ENCODE measurements at regions not wholly inside any gene's neighbourhood (a gene's known extent, or its start where the extent isn't known, plus 50 kb on each side); places are given as distances from the start of the nearest gene placed in this dataset.

DNA sequence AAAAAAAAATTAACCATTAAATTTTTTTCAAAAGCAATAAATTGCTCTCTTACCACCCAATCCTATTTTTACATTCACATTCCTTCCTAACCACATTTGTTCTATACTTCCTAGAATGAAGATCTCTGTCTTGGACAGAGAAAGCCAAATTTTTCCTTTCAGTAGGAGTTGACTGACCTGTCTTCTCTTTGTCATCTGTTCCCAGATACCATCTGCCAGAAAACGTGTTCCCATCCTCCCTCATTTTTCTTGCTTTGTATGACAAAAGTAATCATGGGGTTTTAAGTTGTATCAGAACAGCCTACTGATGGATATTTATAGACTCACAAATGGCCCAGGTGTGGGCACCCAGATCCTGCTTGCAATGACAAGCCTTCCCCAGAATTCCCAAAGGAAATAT is 182.1 kb downstream of the CYP26B1 start:
- TF ChIP-seq EP300 (IDR thresholded peaks at IDR 0.05; ENCODE audit: borderline replicate concordance in 1 of 2, low read depth in 1 of 2, low read length in 1 of 2) (no peak), POLR2AphosphoS5 (IDR thresholded peaks at IDR 0.05; ENCODE audit: low read depth, low read length) (no peak), GATA2 (CRISPR knock-in tag; IDR thresholded peaks at IDR 0.05) (no peak), TAF1 (IDR thresholded peaks at IDR 0.05; ENCODE audit: borderline replicate concordance, low read depth, low read length) (no peak), YY1 (IDR thresholded peaks at IDR 0.05; ENCODE audit: low read depth) (no peak), CHD2 (IDR thresholded peaks at IDR 0.05; ENCODE audit: low read length, partially characterized antibody) (no peak), EZH2phosphoT487 (IDR thresholded peaks at IDR 0.05; ENCODE audit: borderline replicate concordance, low read depth) (no peak), MEF2A (IDR thresholded peaks at IDR 0.05; ENCODE audit: borderline replicate concordance, low read depth) (no peak), NFIC (IDR thresholded peaks at IDR 0.05; ENCODE audit: borderline replicate concordance) (no peak), FOXM1 (IDR thresholded peaks at IDR 0.05; ENCODE audit: low read depth) (no peak)
- TF ChIP-seq, protein P1, sequence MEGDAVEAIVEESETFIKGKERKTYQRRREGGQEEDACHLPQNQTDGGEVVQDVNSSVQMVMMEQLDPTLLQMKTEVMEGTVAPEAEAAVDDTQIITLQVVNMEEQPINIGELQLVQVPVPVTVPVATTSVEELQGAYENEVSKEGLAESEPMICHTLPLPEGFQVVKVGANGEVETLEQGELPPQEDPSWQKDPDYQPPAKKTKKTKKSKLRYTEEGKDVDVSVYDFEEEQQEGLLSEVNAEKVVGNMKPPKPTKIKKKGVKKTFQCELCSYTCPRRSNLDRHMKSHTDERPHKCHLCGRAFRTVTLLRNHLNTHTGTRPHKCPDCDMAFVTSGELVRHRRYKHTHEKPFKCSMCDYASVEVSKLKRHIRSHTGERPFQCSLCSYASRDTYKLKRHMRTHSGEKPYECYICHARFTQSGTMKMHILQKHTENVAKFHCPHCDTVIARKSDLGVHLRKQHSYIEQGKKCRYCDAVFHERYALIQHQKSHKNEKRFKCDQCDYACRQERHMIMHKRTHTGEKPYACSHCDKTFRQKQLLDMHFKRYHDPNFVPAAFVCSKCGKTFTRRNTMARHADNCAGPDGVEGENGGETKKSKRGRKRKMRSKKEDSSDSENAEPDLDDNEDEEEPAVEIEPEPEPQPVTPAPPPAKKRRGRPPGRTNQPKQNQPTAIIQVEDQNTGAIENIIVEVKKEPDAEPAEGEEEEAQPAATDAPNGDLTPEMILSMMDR (IDR thresholded peaks at IDR 0.05), result no peak
- TF ChIP-seq, protein P2, sequence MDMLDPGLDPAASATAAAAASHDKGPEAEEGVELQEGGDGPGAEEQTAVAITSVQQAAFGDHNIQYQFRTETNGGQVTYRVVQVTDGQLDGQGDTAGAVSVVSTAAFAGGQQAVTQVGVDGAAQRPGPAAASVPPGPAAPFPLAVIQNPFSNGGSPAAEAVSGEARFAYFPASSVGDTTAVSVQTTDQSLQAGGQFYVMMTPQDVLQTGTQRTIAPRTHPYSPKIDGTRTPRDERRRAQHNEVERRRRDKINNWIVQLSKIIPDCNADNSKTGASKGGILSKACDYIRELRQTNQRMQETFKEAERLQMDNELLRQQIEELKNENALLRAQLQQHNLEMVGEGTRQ (IDR thresholded peaks at IDR 0.05; ENCODE audit: borderline replicate concordance, low read depth, low read length), result no peak
- TF ChIP-seq, protein P3, sequence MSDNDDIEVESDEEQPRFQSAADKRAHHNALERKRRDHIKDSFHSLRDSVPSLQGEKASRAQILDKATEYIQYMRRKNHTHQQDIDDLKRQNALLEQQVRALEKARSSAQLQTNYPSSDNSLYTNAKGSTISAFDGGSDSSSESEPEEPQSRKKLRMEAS (IDR thresholded peaks at IDR 0.05; ENCODE audit: low read depth), result no peak

Data from SK-N-SH (cell line).